ENCODE measurements at regions not wholly inside any gene's neighbourhood (a gene's known extent, or its start where the extent isn't known, plus 50 kb on each side); places are given as distances from the start of the nearest gene placed in this dataset.

DNA sequence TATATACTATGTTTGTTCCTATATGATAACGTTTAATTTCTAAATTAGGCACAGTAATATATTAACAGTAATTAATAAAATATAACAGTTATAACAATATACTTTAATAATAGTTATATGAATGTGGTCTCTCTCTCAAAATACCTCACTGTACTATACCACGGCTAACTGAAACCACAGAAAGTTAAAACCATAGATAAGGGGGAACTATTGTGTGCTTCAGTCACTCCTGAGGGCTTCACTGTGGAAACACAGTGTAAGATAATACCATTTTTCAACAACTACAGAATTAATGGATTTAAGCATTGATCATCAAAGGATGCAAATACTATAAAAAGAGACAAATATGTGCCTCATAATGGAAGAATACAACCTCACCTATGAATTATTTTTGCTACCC, 266.4 kb upstream of the RGS6 start:
- Histone ChIP-seq H3K4me3 (no peak overlapping the region), H3K4me1 (no peaks in the 10 kb centered on the region), H3K9me3 (no peaks in the 10 kb centered on the region), H3K36me3 (peaks cover 0 to 3% (median 0%) of the 10 kb centered on the region in 4 donors), H3K27ac (no peak overlapping the region), H3K27me3 (no peaks in the 10 kb centered on the region)
- DNase-seq (no peak), ATAC-seq (no peak)
- intact Hi-C loops (cut with DNase I) = no loop called here
- 82% methylated on average over 2 of the region's 2 CpGs for WGBS (ENCODE audit: insufficient coverage, low coverage, low lambda C conversion rate, missing lambda C conversion rate)
- TF ChIP-seq CTCF (IDR thresholded peaks at IDR 0.05) = no peak
- no peak for TF ChIP-seq POLR2A (IDR thresholded peaks at IDR 0.05)

- intact Hi-C loops (cut with DNase I) = no loop called here
- no peak for ATAC-seq
These were observed 265.6 kb upstream of the RGS6 start for GRCh38 chr14:71666571-71667145.

GRCh38 chr14:71668186-71668912, 263.9 kb upstream of the RGS6 start:
- Histone ChIP-seq H3K9me3 (no peaks in the 10 kb centered on the region), H3K36me3 (peaks cover 0 to 11% (median 6%) of the 10 kb centered on the region in 4 donors), H3K27ac (no peak overlapping the region), H3K27me3 (no peaks in the 10 kb centered on the region), H3K4me3 (no peak overlapping the region), H3K4me1 (no peaks in the 10 kb centered on the region)
- 73% methylated on average over 5 of the region's 5 CpGs for WGBS (ENCODE audit: insufficient coverage, low coverage, low lambda C conversion rate, missing lambda C conversion rate)
- intact Hi-C loops (cut with DNase I) = no loop called here
- no peak for ATAC-seq
- no peak for DNase-seq
- TF ChIP-seq CTCF (IDR thresholded peaks at IDR 0.05) = no peak

More at GRCh38 chr14:71666571-71667145, 265.6 kb upstream of the RGS6 start:
- no peaks in the 10 kb centered on the region for H3K27me3 ChIP-seq
- 89% methylated on average over 1 of the region's 2 CpGs for WGBS (ENCODE audit: insufficient coverage, low coverage, low lambda C conversion rate, missing lambda C conversion rate)
- TF ChIP-seq POLR2A (IDR thresholded peaks at IDR 0.05) (no peak), CTCF (IDR thresholded peaks at IDR 0.05) (no peak)
- H3K4me3 ChIP-seq = no peak overlapping the region
- no peaks in the 10 kb centered on the region for H3K4me1 ChIP-seq
- no peak overlapping the region for H3K27ac ChIP-seq
- DNase-seq = no peak
- no peaks in the 10 kb centered on the region for H3K9me3 ChIP-seq
- H3K36me3 ChIP-seq = peaks cover 0 to 4% (median 1%) of the 10 kb centered on the region in 4 donors

- ATAC-seq (no peak), DNase-seq (no peak)
- Histone ChIP-seq H3K4me3 (no peak overlapping the region), H3K9me3 (no peaks in the 10 kb centered on the region), H3K27ac (no peak overlapping the region), H3K27me3 (no peaks in the 10 kb centered on the region), H3K4me1 (no peaks in the 10 kb centered on the region), H3K36me3 (peaks cover 0 to 11% (median 6%) of the 10 kb centered on the region in 4 donors)
- WGBS (ENCODE audit: insufficient coverage, low coverage, low lambda C conversion rate, missing lambda C conversion rate) = 88% methylated on average over 3 of the region's 5 CpGs
- TF ChIP-seq CTCF (IDR thresholded peaks at IDR 0.05) (no peak), POLR2A (IDR thresholded peaks at IDR 0.05) (no peak)
- intact Hi-C loops (cut with DNase I) = no loop called here
These were observed 259.6 kb upstream of the RGS6 start for GRCh38 chr14:71672596-71672995.

Data from right lobe of liver (tissue), 6 donors.